AG09309 (cell line): ENCODE measurements at regions not wholly inside any gene's neighbourhood (a gene's known extent, or its start where the extent isn't known, plus 50 kb on each side); places are given as distances from the start of the nearest gene placed in this dataset.

Source experiments
- DNase-seq: peaks from one replicate; pipeline ENCODE4 v3.0.0-alpha.2; 2010; ENCODE audit warnings: low read depth
- H3K4me3 ChIP-seq: 2 replicates; pipeline ENCODE4 v1.5.1; 2011; ENCODE audit warnings: mild to moderate bottlenecking, low read depth, low read length, moderate library complexity; ENCODE audit not compliant: control insufficient read depth
- CTCF ChIP-seq: IDR thresholded peaks from 2 replicates; pipeline ENCODE4 v1.5.1; 2011; ENCODE audit warnings: mild to moderate bottlenecking, low read depth, low read length, inconsistent platforms; ENCODE audit not compliant: insufficient read depth, control insufficient read depth; ENCODE audit errors: missing control alignments

DNA sequence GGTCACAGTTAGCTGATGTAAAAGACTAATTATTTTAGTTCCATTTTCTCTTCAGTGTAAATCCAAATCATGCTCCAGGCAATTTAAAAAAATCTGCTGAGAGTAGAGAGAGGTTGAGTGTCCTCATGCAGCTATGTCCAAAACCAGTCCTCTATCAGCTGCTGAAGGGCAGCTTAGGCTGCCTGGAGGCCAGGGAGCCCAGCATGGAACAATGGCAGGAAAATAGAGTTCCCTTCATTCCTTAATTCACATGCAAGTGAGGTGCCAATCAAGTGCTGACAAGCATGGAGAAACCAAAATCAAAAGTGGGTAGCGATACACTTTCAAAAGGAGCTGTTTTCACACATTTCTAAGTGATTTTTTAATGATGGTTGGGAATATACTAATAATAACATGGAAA is 78.3 kb upstream of the POU5F2 start:
- TF ChIP-seq CTCF = no peak
- no peak for DNase-seq
- no peak overlapping the region for H3K4me3 ChIP-seq

DNA sequence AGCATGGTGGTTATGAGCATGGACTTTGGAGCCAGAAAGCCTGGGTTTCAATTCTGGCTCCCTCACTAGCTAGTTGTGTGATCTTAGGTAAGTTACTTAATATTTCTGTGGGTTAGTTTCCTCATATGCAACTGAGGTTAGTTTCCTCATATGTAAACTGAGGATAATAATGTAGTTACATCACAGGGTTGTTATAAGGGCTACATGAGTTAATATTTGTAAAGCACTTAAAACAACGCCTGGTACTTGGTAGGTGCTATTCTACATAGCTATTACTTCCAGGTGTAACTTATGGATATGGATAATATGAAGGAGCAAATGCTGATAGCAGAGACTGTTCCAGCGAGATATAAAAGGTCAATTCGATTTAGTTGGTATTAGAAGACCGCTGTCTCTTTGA is 69.4 kb upstream of the POU5F2 start:
- TF ChIP-seq CTCF = no peak
- H3K4me3 ChIP-seq = no peak overlapping the region
- no peak for DNase-seq

- no peak for TF ChIP-seq CTCF
Measured at GRCh38 chr5:93809430-93809829, 68.0 kb upstream of the POU5F2 start.

GRCh38 chr5:93807846-93808245 is 66.4 kb upstream of the POU5F2 start:
- no peak overlapping the region for H3K4me3 ChIP-seq
- TF ChIP-seq CTCF = no peak
- DNase-seq = no peak

More at GRCh38 chr5:93809430-93809829, 68.0 kb upstream of the POU5F2 start:
- no peak overlapping the region for H3K4me3 ChIP-seq
- DNase-seq = no peak

GRCh38 chr5:93805616-93806379 is 64.4 kb upstream of the POU5F2 start:
- no peak for TF ChIP-seq CTCF
- no peak for DNase-seq
- no peak overlapping the region for H3K4me3 ChIP-seq

DNA sequence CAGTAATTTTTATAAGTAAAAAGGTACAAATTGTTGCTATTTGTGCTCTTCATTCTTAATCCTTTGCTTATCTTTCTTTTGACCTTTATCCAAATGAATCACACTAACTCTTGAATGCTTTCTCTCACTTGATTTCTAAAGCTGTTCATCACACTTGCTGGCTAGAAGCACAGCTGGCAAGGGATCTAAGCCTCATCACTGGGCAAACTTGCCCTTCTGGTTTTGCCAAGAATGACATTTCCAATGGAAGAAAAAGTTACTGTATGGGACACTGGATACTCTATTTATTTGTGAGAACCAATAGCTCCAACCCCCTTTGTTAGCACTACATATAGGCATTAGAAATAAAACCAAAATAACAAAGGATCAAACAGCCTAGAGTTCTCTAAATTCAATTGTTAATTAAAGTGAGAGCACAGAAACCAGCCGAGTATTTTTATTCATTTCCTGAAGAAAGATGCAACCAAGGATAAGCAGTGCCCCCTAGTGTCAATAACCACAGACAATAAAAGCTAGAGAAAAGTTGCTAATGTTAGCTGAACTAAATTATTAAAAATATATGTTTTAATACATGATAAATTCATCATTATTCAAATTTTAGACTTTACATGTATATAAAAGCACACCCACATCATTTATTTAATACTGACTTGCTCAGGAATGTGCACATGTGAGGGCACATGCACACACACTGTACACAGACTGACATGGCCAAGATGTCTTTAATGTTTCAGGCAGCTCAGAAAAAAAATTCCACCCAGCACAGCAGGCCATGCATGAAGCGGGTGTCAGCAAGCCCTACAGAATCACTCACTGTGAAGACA is 59.8 kb upstream of the POU5F2 start:
- peak; percentile 53 for TF ChIP-seq CTCF
- no peak for DNase-seq
- H3K4me3 ChIP-seq = no peak overlapping the region
